PC-3 (cell line): ENCODE measurements at regions not wholly inside any gene's neighbourhood (a gene's known extent, or its start where the extent isn't known, plus 50 kb on each side); places are given as distances from the start of the nearest gene placed in this dataset.

Source experiments
- EZH2 ChIP-seq: fragments of 300-600 bp; sonication (generic); IDR thresholded peaks from one replicate; pipeline ENCODE4 v1.6.1; 2017; ENCODE audit warnings: antibody characterized with exemption, mild to moderate bottlenecking, low read length; ENCODE audit not compliant: unreplicated experiment
- EZH2phosphoT487 ChIP-seq: fragments of 300-600 bp; sonication (generic); IDR thresholded peaks from 2 replicates; pipeline ENCODE4 v1.6.1; 2018; ENCODE audit warnings: mild to moderate bottlenecking, antibody characterized with exemption, low read length, borderline replicate concordance
- TF ChIP-seq, protein P1 (sequence below): fragments of 300-600 bp; sonication (generic); conservative IDR thresholded peaks from 2 replicates; pipeline ENCODE4 v1.5.1; 2017; ENCODE audit warnings: antibody characterized with exemption, low read depth, mild to moderate bottlenecking, low read length

DNA sequence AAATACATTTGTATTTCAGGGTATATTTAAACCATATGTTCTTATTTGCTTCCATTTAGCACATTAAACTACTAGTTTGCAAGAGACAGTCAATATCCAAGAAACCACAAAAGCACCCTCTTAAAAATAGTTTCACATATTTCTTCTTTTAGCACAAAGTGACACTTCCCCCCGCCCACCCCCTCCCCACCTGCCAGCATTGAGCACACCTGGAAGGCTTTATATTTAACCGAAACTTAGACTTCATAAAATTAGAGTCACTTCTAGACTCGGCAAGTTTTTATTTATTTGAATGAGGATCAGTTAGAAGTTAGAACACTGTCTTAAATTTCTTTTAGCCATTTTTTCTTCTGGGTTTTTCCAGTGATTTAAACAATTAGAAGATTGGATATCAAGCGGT, 355.9 kb upstream of the FIGN start:
- TF ChIP-seq, protein P1, sequence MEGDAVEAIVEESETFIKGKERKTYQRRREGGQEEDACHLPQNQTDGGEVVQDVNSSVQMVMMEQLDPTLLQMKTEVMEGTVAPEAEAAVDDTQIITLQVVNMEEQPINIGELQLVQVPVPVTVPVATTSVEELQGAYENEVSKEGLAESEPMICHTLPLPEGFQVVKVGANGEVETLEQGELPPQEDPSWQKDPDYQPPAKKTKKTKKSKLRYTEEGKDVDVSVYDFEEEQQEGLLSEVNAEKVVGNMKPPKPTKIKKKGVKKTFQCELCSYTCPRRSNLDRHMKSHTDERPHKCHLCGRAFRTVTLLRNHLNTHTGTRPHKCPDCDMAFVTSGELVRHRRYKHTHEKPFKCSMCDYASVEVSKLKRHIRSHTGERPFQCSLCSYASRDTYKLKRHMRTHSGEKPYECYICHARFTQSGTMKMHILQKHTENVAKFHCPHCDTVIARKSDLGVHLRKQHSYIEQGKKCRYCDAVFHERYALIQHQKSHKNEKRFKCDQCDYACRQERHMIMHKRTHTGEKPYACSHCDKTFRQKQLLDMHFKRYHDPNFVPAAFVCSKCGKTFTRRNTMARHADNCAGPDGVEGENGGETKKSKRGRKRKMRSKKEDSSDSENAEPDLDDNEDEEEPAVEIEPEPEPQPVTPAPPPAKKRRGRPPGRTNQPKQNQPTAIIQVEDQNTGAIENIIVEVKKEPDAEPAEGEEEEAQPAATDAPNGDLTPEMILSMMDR, result no peak
- TF ChIP-seq EZH2phosphoT487 (no peak), EZH2 (no peak)
